ENCODE measurements at regions not wholly inside any gene's neighbourhood (a gene's known extent, or its start where the extent isn't known, plus 50 kb on each side); places are given as distances from the start of the nearest gene placed in this dataset.

GRCh38 chr10:4189281-4189680 is 404.3 kb upstream of the KLF6 start:
- H3K9me3 ChIP-seq: no peaks in the 10 kb centered on the region
- no peaks in the 10 kb centered on the region for H3K36me3 ChIP-seq
- H3K4me1 ChIP-seq: peaks cover 0 to 2% (median 0%) of the 10 kb centered on the region in 4 donors
- no peak for DNase-seq
- H3K4me3 ChIP-seq: no peak overlapping the region
- 84 to 92% methylated on average over 5 of the region's 5 CpGs for WGBS, 2 donors (ENCODE audit: low coverage in 1 of 2)
- in situ Hi-C loops (cut with MboI; ENCODE audit: low pct_ligation_motif_present in 1 of 4, low pct_unique_long_range_greater_than_20kb in 1 of 4, low sequenced_read_pairs in 3 of 4): no loop called here
- TF ChIP-seq EP300 (IDR thresholded peaks at IDR 0.05; ENCODE audit: low read depth): no peak
- no peak for TF ChIP-seq POLR2AphosphoS5 (IDR thresholded peaks at IDR 0.05)
- TF ChIP-seq CTCF (IDR thresholded peaks at IDR 0.05): no peak
- TF ChIP-seq POLR2A (IDR thresholded peaks at IDR 0.05): no peak
- no peaks in the 10 kb centered on the region for H3K27me3 ChIP-seq
- intact Hi-C loops (cut with DNase I; ENCODE audit: low total_unique reads): no loop called here
- no peak overlapping the region for H3K27ac ChIP-seq

DNA sequence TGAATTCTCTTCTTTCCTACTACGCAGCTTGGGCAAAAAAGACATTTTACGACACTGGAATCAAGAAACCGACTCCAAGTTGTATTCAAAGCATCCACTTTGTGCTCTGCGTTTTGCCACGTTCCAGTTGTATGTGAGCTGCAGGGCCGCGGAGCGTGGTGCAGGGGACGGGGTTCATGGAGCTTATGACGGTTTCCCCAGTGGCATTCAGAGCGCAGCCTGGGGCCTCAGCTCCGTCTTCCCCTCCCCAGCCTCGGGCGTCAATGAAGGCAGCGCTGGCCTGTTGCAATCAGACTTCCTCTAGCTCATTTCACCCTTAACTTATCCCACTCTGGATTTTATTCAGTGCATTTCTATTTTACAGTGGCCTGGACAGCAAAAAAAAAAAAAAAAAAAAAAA is 403.4 kb upstream of the KLF6 start:
- Histone ChIP-seq H3K36me3 (no peaks in the 10 kb centered on the region), H3K27ac (no peak overlapping the region), H3K4me1 (peaks cover 0 to 11% (median 0%) of the 10 kb centered on the region in 4 donors), H3K27me3 (no peaks in the 10 kb centered on the region), H3K4me3 (no peak overlapping the region), H3K9me3 (no peaks in the 10 kb centered on the region)
- intact Hi-C loops (cut with DNase I; ENCODE audit: low total_unique reads) (no loop called here), in situ Hi-C loops (cut with MboI; ENCODE audit: low pct_ligation_motif_present in 1 of 4, low pct_unique_long_range_greater_than_20kb in 1 of 4, low sequenced_read_pairs in 3 of 4) (no loop called here)
- DNase-seq: no peak
- WGBS, 2 donors (ENCODE audit: low coverage in 1 of 2): 96 to 97% methylated on average over 11 to 15 of the region's 15 CpGs
- TF ChIP-seq POLR2AphosphoS5 (IDR thresholded peaks at IDR 0.05) (no peak), CTCF (IDR thresholded peaks at IDR 0.05) (no peak), POLR2A (IDR thresholded peaks at IDR 0.05) (no peak), EP300 (IDR thresholded peaks at IDR 0.05; ENCODE audit: low read depth) (no peak)

DNA sequence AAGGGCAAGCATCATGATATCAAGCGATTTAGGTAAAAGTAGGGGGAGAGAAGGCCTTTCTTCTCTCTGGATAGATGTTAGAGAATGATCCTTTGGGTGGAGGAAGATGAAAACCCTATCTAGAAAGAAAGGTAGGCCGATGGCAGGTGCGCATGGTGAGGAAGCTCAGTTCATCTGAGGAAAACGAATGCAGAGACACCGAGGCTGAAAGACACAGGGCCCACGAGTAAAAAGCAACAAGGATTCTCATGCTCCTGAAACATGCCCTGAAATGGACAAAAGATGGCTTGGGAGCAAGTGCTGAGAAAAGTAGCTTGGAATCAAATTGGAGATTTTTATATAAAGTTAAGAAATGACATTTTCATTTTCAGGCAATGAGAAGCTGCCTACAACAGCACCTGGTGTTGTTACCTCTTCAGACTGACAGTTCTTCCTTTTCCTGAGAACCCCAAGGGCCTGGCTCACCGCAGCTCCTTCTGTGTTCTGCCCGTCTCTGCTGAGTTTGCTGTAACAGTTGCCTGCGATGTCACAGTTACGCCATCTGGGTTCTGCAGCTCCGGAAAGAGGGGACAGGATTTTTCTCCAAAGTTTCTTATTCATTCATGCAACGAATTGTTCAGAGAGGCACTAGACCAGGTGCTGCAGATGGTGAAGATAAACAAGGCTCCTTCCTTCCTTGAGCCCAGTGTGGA is 402.0 kb upstream of the KLF6 start:
- H3K4me3 ChIP-seq: no peak overlapping the region
- H3K36me3 ChIP-seq: no peaks in the 10 kb centered on the region
- H3K27me3 ChIP-seq: no peaks in the 10 kb centered on the region
- no peaks in the 10 kb centered on the region for H3K9me3 ChIP-seq
- peaks cover 0 to 13% (median 0%) of the 10 kb centered on the region in 4 donors for H3K4me1 ChIP-seq
- DNase-seq: no peak
- intact Hi-C loops (cut with DNase I; ENCODE audit: low total_unique reads) (no loop called here), in situ Hi-C loops (cut with MboI; ENCODE audit: low pct_ligation_motif_present in 1 of 4, low pct_unique_long_range_greater_than_20kb in 1 of 4, low sequenced_read_pairs in 3 of 4) (no loop called here)
- H3K27ac ChIP-seq: no peak overlapping the region
- WGBS, 2 donors (ENCODE audit: low coverage in 1 of 2): 90 to 93% methylated on average over 8 to 12 of the region's 12 CpGs
- TF ChIP-seq EP300 (IDR thresholded peaks at IDR 0.05; ENCODE audit: low read depth): no peak
- TF ChIP-seq POLR2AphosphoS5 (IDR thresholded peaks at IDR 0.05): no peak
- no peak for TF ChIP-seq POLR2A (IDR thresholded peaks at IDR 0.05)
- TF ChIP-seq CTCF (IDR thresholded peaks at IDR 0.05): no peak

GRCh38 chr10:4183761-4184261 is 398.8 kb upstream of the KLF6 start:
- Histone ChIP-seq H3K9me3 (no peaks in the 10 kb centered on the region), H3K4me1 (peaks cover 0 to 13% (median 0%) of the 10 kb centered on the region in 4 donors), H3K27me3 (no peaks in the 10 kb centered on the region), H3K4me3 (no peak overlapping the region), H3K27ac (no peak overlapping the region), H3K36me3 (no peaks in the 10 kb centered on the region)
- no peak for DNase-seq
- 54 to 61% methylated on average over 3 of the region's 3 CpGs for WGBS, 2 donors (ENCODE audit: low coverage in 1 of 2)
- intact Hi-C loops (cut with DNase I; ENCODE audit: low total_unique reads) (no loop called here), in situ Hi-C loops (cut with MboI; ENCODE audit: low pct_ligation_motif_present in 1 of 4, low pct_unique_long_range_greater_than_20kb in 1 of 4, low sequenced_read_pairs in 3 of 4) (no loop called here)
- TF ChIP-seq EP300 (IDR thresholded peaks at IDR 0.05; ENCODE audit: low read depth): no peak
- TF ChIP-seq CTCF (IDR thresholded peaks at IDR 0.05): no peak
- peak in 2 of 3 donors; percentile 63 to 74 for TF ChIP-seq POLR2AphosphoS5 (IDR thresholded peaks at IDR 0.05)
- TF ChIP-seq POLR2A (IDR thresholded peaks at IDR 0.05): no peak
